ENCODE measurements at regions not wholly inside any gene's neighbourhood (a gene's known extent, or its start where the extent isn't known, plus 50 kb on each side); places are given as distances from the start of the nearest gene placed in this dataset.
A peak's percentile ranks its signal among the peaks of the same experiment; 100 is the strongest.

GRCh38 chr3:43865887-43866528, 175.3 kb downstream of the ABHD5 start:
- no peak for DNase-seq
- Mint-ChIP-seq H3K27me3 (ENCODE audit: unreplicated experiment) (peaks cover 37% of the 10 kb centered on the region), H3K36me3 (ENCODE audit: insufficient read depth, unreplicated experiment) (no peaks in the 10 kb centered on the region), H3K9me3 (ENCODE audit: low read depth, unreplicated experiment) (peaks cover 2% of the 10 kb centered on the region), H3K4me3 (ENCODE audit: low read depth, unreplicated experiment) (no peak overlapping the region), H3K4me1 (ENCODE audit: low read depth, unreplicated experiment) (peaks cover 45% of the 10 kb centered on the region), H3K27ac (ENCODE audit: unreplicated experiment) (no peak overlapping the region)
- intact Hi-C loops (cut with micrococcal nuclease; ENCODE audit: unreplicated experiment): no loop called here
- CTCF ChIA-PET: interaction anchor here (1.1 kb wide), 1 partner anchor 10 kb away, joined by 6 read pairs; no protein-coding TSS in a partner anchor
- TF ChIP-seq, protein P1, sequence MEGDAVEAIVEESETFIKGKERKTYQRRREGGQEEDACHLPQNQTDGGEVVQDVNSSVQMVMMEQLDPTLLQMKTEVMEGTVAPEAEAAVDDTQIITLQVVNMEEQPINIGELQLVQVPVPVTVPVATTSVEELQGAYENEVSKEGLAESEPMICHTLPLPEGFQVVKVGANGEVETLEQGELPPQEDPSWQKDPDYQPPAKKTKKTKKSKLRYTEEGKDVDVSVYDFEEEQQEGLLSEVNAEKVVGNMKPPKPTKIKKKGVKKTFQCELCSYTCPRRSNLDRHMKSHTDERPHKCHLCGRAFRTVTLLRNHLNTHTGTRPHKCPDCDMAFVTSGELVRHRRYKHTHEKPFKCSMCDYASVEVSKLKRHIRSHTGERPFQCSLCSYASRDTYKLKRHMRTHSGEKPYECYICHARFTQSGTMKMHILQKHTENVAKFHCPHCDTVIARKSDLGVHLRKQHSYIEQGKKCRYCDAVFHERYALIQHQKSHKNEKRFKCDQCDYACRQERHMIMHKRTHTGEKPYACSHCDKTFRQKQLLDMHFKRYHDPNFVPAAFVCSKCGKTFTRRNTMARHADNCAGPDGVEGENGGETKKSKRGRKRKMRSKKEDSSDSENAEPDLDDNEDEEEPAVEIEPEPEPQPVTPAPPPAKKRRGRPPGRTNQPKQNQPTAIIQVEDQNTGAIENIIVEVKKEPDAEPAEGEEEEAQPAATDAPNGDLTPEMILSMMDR (IDR thresholded peaks at IDR 0.05; ENCODE audit: unreplicated experiment): no peak
- BruUV-seq (replicated peaks): no TSS peak

DNA sequence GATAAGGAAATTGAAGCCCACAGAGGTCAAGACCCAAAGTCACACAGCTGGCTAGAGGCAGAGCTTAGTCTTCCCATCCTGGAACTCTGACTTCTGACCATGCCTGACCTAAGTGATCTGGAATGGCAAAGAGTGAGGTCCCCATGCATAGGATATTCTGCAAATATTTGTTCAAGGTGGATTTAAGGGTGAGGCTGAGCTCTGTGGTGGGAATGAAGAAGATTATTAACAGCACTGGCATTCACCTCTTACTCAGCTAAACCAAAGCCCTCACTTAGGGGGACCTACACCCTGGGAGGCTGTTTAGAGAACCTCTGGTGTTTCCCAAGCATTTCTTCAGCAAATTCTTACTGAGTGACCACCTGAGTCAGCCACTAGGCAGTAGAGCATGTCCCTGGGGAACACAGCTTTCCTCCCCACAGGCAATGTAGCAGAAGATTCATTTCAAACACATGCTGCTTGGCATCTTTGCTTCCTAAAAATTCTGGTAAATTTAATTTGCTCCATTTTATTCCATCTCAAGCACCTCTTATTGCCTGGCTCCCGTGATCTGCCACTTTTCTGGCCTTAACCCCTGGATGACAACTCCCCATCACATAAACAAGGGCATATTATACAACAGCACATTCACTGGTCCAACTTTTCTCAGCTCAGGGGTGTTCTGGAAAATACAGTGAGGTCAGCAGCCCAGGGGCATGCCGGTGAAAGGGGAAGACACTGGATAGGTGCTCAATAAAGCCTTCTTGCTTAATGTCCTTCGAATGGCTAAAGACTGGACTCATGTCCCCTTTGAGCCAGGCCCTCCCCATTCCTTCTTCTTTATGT, 176.0 kb downstream of the ABHD5 start:
- no TSS peak for BruUV-seq (replicated peaks)
- Mint-ChIP-seq H3K4me1 (ENCODE audit: low read depth, unreplicated experiment) (peaks cover 52% of the 10 kb centered on the region), H3K27me3 (ENCODE audit: unreplicated experiment) (peaks cover 30% of the 10 kb centered on the region), H3K9me3 (ENCODE audit: low read depth, unreplicated experiment) (peaks cover 2% of the 10 kb centered on the region), H3K36me3 (ENCODE audit: insufficient read depth, unreplicated experiment) (no peaks in the 10 kb centered on the region), H3K27ac (ENCODE audit: unreplicated experiment) (no peak overlapping the region), H3K4me3 (ENCODE audit: low read depth, unreplicated experiment) (no peak overlapping the region)
- CTCF ChIA-PET: interaction anchor here (1.1 kb wide), 1 partner anchor 11 kb away, joined by 6 read pairs; no protein-coding TSS in a partner anchor
- TF ChIP-seq, protein P1 (IDR thresholded peaks at IDR 0.05; ENCODE audit: unreplicated experiment): no peak
- peak; percentile 14 for DNase-seq
- intact Hi-C loops (cut with micrococcal nuclease; ENCODE audit: unreplicated experiment): no loop called here

DNA sequence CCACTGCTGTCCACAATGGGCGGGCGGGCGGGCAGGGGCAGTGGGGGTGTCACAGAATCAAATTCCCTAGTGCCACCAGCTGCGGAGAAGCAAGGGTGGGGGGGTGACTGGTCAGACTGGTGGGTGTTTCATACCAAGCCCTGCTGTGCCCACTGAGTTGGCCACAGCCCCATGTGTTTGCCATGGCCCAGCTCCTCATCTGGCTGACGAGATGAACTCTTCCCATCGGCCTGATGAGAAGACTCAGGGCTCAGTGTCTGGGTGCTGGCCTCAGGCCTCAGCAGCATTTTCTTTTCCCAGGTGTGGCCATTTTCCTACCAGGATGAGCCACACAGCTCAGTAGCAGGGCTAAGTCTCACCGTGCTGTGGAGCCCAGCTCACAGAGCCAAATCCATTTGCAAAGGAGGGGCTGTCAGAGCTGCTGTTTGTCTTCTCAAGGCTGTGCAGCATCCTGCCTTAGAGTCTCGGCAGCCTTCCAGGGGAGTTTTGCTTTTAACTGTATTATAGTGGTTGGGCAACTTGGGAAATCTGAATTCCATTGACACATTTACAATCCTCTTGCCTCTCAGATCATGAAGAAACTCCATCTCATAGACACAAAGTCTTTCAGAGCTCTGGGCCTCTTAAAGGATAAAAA, 176.8 kb downstream of the ABHD5 start:
- Mint-ChIP-seq H3K27ac (ENCODE audit: unreplicated experiment) (no peak overlapping the region), H3K36me3 (ENCODE audit: insufficient read depth, unreplicated experiment) (no peaks in the 10 kb centered on the region), H3K4me1 (ENCODE audit: low read depth, unreplicated experiment) (peaks cover 58% of the 10 kb centered on the region), H3K9me3 (ENCODE audit: low read depth, unreplicated experiment) (peaks cover 2% of the 10 kb centered on the region), H3K27me3 (ENCODE audit: unreplicated experiment) (peaks cover 21% of the 10 kb centered on the region), H3K4me3 (ENCODE audit: low read depth, unreplicated experiment) (no peak overlapping the region)
- TF ChIP-seq, protein P1 (IDR thresholded peaks at IDR 0.05; ENCODE audit: unreplicated experiment): no peak
- DNase-seq: no peak
- no TSS peak for BruUV-seq (replicated peaks)
- CTCF ChIA-PET: interaction anchor here (0.6 kb wide), 1 partner anchor 296 kb away, joined by 6 read pairs; no protein-coding TSS in a partner anchor
- intact Hi-C loops (cut with micrococcal nuclease; ENCODE audit: unreplicated experiment): no loop called here

GRCh38 chr3:43869491-43869890, 178.8 kb downstream of the ABHD5 start:
- Mint-ChIP-seq H3K36me3 (ENCODE audit: insufficient read depth, unreplicated experiment) (no peaks in the 10 kb centered on the region), H3K27ac (ENCODE audit: unreplicated experiment) (no peak overlapping the region), H3K9me3 (ENCODE audit: low read depth, unreplicated experiment) (peaks cover 2% of the 10 kb centered on the region), H3K4me3 (ENCODE audit: low read depth, unreplicated experiment) (no peak overlapping the region), H3K27me3 (ENCODE audit: unreplicated experiment) (peaks cover 6% of the 10 kb centered on the region), H3K4me1 (ENCODE audit: low read depth, unreplicated experiment) (peaks cover 62% of the 10 kb centered on the region)
- intact Hi-C loops (cut with micrococcal nuclease; ENCODE audit: unreplicated experiment): no loop called here
- CTCF ChIA-PET: interaction anchor here (0.9 to 2.1 kb wide), 2 partner anchors 14 to 20 kb away, joined by 3 to 12 read pairs; no protein-coding TSS in a partner anchor
- TF ChIP-seq, protein P1 (IDR thresholded peaks at IDR 0.05; ENCODE audit: unreplicated experiment): no peak
- DNase-seq: no peak
- BruUV-seq (replicated peaks): no TSS peak
